NCI-H226 (cell line): ENCODE measurements at regions not wholly inside any gene's neighbourhood (a gene's known extent, or its start where the extent isn't known, plus 50 kb on each side); places are given as distances from the start of the nearest gene placed in this dataset.
A peak's percentile ranks its signal among the peaks of the same experiment; 100 is the strongest.
"Not testable (repeated sequence)": the region's sequence is repeated elsewhere in the genome, so short reads cannot be mapped to it uniquely, and the experiment has no call there.

Source experiments
- DNase-seq: peaks from one replicate; pipeline ENCODE4 v3.0.0-alpha.2; 2015

GRCh38 chr7:20521243-20521642 lies 94.2 kb upstream of the ABCB5 start:
- no peak for DNase-seq

GRCh38 chr7:20529260-20529659 lies 86.2 kb upstream of the ABCB5 start:
- DNase-seq, result no peak

GRCh38 chr7:20532890-20533289 lies 82.6 kb upstream of the ABCB5 start:
- DNase-seq, result peak; percentile 62

GRCh38 chr7:20534543-20534942 lies 80.9 kb upstream of the ABCB5 start:
- no peak for DNase-seq

- DNase-seq, result no peak
Observed at GRCh38 chr7:20535541-20535940, 79.9 kb upstream of the ABCB5 start.

- peak; percentile 36 for DNase-seq
Observed at GRCh38 chr7:20539201-20539600, 76.3 kb upstream of the ABCB5 start.

- DNase-seq, result no peak
Observed at GRCh38 chr7:20541608-20542349, 73.7 kb upstream of the ABCB5 start.

GRCh38 chr7:20542594-20542993 lies 72.9 kb upstream of the ABCB5 start:
- peak; percentile 29 for DNase-seq

GRCh38 chr7:20543500-20543899 lies 72.0 kb upstream of the ABCB5 start:
- DNase-seq, result no peak

GRCh38 chr7:20545016-20545415 lies 70.5 kb upstream of the ABCB5 start:
- no peak for DNase-seq

GRCh38 chr7:20546958-20547357 lies 68.5 kb upstream of the ABCB5 start:
- not testable (repeated sequence) for DNase-seq

GRCh38 chr7:20554072-20554471 lies 61.4 kb upstream of the ABCB5 start:
- no peak for DNase-seq

- no peak for DNase-seq
Observed at GRCh38 chr7:20556091-20556490, 59.4 kb upstream of the ABCB5 start.

GRCh38 chr7:20557116-20557515 lies 58.4 kb upstream of the ABCB5 start:
- no peak for DNase-seq

GRCh38 chr7:20558963-20559716 lies 56.3 kb upstream of the ABCB5 start:
- no peak for DNase-seq

- no peak for DNase-seq
Observed at GRCh38 chr7:20559883-20560282, 55.6 kb upstream of the ABCB5 start.

- no peak for DNase-seq
Observed at GRCh38 chr7:20560325-20561180, 54.9 kb upstream of the ABCB5 start.

- no peak for DNase-seq
Observed at GRCh38 chr7:20561466-20561865, 54.0 kb upstream of the ABCB5 start.

- no peak for DNase-seq
Observed at GRCh38 chr7:20561908-20562307, 53.6 kb upstream of the ABCB5 start.

- no peak for DNase-seq
Observed at GRCh38 chr7:20562461-20562860, 53.0 kb upstream of the ABCB5 start.
